ENCODE measurements at regions not wholly inside any gene's neighbourhood (a gene's known extent, or its start where the extent isn't known, plus 50 kb on each side); places are given as distances from the start of the nearest gene placed in this dataset.
"Not testable (repeated sequence)": the region's sequence is repeated elsewhere in the genome, so short reads cannot be mapped to it uniquely, and the experiment has no call there.

DNA sequence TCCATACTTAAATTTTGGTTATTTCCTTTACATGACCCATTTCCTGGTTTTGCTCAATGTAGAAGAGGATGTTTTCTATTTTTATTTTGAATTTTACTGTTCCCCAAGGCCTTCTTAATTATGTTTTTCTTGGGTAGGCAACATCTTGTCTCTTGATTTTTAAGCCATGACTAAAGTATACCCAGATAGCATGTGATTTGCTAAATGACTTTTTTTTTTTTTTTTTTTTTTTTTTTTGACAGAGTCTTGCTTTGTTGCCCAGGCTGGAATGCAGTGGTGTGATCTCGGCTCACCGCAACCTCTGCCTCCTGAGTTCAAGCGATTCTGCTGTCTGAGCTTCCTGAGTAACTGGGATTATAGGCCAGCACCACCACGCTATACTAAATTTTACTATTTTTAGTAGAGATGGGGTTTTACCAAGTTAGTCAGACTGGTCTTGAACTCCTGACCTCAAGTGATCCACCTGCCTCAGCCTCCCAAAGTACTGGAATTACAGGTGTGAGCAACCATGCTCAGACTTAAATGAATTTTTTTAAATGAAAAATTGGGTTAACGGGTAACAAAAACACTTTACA, 198.6 kb upstream of the DAB2 start:
- TF ChIP-seq Cebpa-rat (IDR thresholded peaks at IDR 0.05): no peak
- Histone ChIP-seq H3K4me2 (0 out of 22 replicates have a peak overlapping the region, but pooled peaks of 2 of the 11 experiments have one; percentile 4 to 24), H3K27ac (no peak overlapping the region), H3K4me1 (peaks cover 6 to 14% (median 10%) of the 10 kb centered on the region in 10 experiments; a peak in 18 of 20 replicates), H3K9ac (no peak overlapping the region), H4K20me1 (no peaks in the 10 kb centered on the region), H3K9me3 (replicated peaks in 1 of 11) (peaks cover 26 to 60% (median 33%) of the 10 kb centered on the region in 11 experiments; a peak in 21 of 22 replicates), H3K36me3 (no peaks in the 10 kb centered on the region; a peak in 1 of 22 replicates), H3K27me3 (no peaks in the 10 kb centered on the region), H3K4me3 (no peak overlapping the region)

DNA sequence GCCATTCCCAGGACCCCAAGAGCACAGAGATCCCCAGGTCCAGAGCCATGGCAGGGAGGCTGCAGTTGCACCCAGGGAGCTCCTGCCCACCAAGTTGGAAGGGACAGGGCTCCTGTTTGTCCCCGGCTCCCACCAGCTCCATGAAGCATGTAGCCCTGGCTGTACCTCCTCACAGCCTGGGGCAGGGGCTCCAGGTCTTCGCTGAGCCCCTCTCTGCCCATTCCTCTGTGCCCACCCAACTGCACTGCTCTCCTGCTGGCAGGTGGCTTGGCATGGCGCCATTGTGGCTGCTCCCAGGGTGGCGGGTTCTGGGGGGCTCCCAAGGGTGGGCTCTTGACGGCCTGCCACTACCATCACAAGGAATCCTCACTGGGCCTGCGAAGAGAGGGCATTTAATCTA, 197.5 kb upstream of the DAB2 start:
- no peaks in the 10 kb centered on the region for H4K20me1 ChIP-seq
- no peak overlapping the region for H3K4me3 ChIP-seq
- no peaks in the 10 kb centered on the region for H3K27me3 ChIP-seq
- no peak for TF ChIP-seq Cebpa-rat (IDR thresholded peaks at IDR 0.05)
- H3K4me2 ChIP-seq: no peak overlapping the region
- no peaks in the 10 kb centered on the region; a peak in 1 of 22 replicates for H3K36me3 ChIP-seq
- peaks cover 6 to 14% (median 10%) of the 10 kb centered on the region in 10 experiments; a peak in 18 of 20 replicates for H3K4me1 ChIP-seq
- H3K9me3 ChIP-seq (replicated peaks in 1 of 11): peaks cover 26 to 55% (median 33%) of the 10 kb centered on the region in 11 experiments; a peak in 21 of 22 replicates
- peak overlapping the region in 1 of 11 experiments; percentile 3; a peak in 1 of 22 replicates for H3K27ac ChIP-seq
- no peak overlapping the region for H3K9ac ChIP-seq

DNA sequence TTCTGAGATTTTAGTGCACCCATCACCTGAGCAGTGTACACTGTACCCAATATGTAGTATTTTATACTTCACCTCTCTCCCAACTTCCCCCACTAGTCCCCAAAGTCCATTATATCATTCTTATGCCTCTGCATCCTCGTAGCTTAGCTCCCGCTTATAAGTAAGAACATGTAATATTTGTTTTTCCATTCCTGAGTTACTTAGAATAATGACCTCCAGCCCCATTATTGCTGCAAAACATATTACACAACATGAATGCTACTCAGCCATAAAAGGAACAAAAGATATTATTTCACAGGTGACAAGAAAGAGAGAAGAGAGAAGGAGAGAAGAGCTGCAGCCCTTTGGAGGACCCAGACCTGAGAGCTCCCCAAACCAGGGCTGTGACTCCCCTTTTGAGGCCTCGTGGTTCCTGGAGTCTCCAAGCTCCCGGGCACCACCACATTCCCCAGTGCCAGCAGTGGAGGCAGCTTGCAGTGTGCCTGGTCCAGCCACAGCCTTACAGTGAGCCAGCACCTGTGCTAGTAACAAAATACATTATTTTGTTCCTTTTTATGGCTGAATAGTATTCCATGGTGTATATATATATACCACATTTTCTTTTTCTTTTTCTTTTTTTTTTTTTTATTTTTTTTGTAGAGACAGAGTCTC, 194.5 kb upstream of the DAB2 start:
- no peak for TF ChIP-seq Cebpa-rat (IDR thresholded peaks at IDR 0.05)
- Histone ChIP-seq H3K9me3 (replicated peaks in 1 of 11) (peaks cover 12 to 31% (median 19%) of the 10 kb centered on the region in 11 experiments; a peak in 20 of 22 replicates), H3K36me3 (no peaks in the 10 kb centered on the region; a peak in 1 of 22 replicates), H3K4me3 (no peak overlapping the region), H3K4me1 (peaks cover 0 to 7% (median under 1%) of the 10 kb centered on the region in 10 experiments; a peak in 11 of 20 replicates), H4K20me1 (no peaks in the 10 kb centered on the region), H3K27ac (no peak overlapping the region), H3K4me2 (no peak overlapping the region), H3K9ac (no peak overlapping the region), H3K27me3 (no peaks in the 10 kb centered on the region)

DNA sequence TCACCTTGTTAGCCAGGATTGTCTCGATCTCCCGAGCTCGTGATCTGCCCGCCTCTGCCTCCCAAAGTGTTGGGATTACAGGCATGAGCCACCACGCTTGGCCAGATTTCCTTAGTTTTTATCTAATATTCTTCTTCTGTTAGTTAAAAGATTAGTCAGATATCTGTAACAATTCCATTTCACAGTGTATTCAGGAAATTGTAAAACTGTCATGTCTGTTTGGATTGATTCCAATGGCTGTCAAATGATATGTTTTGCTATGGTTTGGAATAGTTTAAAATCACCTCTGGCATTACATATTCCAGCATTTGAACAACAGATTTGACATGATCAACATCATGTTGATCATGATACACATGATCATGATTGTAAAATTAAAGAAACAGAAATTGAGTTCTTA, 193.6 kb upstream of the DAB2 start:
- Histone ChIP-seq H3K27me3 (no peaks in the 10 kb centered on the region), H3K4me3 (no peak overlapping the region), H4K20me1 (no peaks in the 10 kb centered on the region), H3K9ac (no peak overlapping the region), H3K36me3 (no peaks in the 10 kb centered on the region; a peak in 1 of 22 replicates), H3K27ac (no peak overlapping the region), H3K9me3 (replicated peaks in 1 of 11) (peaks cover 12 to 31% (median 19%) of the 10 kb centered on the region in 11 experiments; a peak in 20 of 22 replicates), H3K4me1 (peaks cover 0 to 3% (median 0%) of the 10 kb centered on the region in 10 experiments; a peak in 5 of 20 replicates), H3K4me2 (no peak overlapping the region)
- no peak for TF ChIP-seq Cebpa-rat (IDR thresholded peaks at IDR 0.05)

DNA sequence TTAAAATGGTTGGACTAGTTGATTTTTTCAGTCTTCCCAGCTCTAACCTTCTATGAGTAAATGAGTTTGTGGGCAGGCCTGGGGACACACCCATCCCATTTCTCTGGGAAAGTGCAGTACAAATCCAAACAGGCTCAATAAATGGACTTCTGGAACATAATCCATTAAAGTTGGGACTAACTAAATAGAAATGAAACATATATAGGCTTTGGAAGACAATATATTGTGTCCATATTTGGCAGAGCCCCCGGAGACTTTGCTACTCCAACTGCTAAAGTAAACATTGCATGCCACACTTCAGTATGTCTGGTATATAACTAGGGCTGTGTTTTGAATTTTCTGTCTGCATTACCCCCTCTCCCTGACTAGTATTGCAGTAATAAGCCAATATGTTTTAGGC, 191.4 kb upstream of the DAB2 start:
- no peaks in the 10 kb centered on the region for H4K20me1 ChIP-seq
- H3K4me2 ChIP-seq: no peak overlapping the region
- peaks cover 4 to 29% (median 19%) of the 10 kb centered on the region in 11 experiments; a peak in 20 of 22 replicates for H3K9me3 ChIP-seq (replicated peaks in 1 of 11)
- no peak overlapping the region for H3K4me3 ChIP-seq
- H3K4me1 ChIP-seq: peaks cover 0 to 5% (median 0%) of the 10 kb centered on the region in 10 experiments; a peak in 2 of 20 replicates
- H3K9ac ChIP-seq: no peak overlapping the region
- H3K27ac ChIP-seq: no peak overlapping the region
- H3K36me3 ChIP-seq: no peaks in the 10 kb centered on the region
- no peaks in the 10 kb centered on the region for H3K27me3 ChIP-seq
- TF ChIP-seq Cebpa-rat (IDR thresholded peaks at IDR 0.05): no peak

DNA sequence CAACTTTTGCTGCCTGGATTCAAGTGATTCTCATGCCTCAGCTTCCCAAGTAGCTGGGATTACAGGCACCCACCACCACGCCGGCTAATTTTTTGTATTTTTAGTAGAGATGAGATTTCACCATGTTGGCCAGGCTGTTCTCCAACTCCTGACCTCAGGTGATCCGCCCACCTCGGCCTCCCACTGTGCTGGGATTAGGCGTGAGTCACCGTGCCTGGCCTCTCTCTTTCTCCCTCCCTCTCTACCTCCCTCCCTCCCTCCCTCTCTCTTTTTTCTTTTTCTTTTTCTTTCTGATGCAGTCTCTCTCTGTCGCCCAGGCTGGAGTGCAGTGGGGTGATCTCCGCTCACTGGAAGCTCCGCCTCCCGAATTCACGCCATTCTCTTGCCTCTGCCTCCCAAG, 186.3 kb upstream of the DAB2 start:
- H3K9ac ChIP-seq, H3K4me2 ChIP-seq, H3K27me3 ChIP-seq, H4K20me1 ChIP-seq, H3K36me3 ChIP-seq, H3K27ac ChIP-seq, H3K4me3 ChIP-seq: not testable (repeated sequence)
- Histone ChIP-seq H3K4me1 (peaks cover 10 to 29% (median 19%) of the 10 kb centered on the region in 10 experiments; a peak in 17 of 20 replicates), H3K9me3 (replicated peaks in 1 of 11) (peaks cover 14 to 66% (median 58%) of the 10 kb centered on the region in 11 experiments; a peak in 19 of 22 replicates)

DNA sequence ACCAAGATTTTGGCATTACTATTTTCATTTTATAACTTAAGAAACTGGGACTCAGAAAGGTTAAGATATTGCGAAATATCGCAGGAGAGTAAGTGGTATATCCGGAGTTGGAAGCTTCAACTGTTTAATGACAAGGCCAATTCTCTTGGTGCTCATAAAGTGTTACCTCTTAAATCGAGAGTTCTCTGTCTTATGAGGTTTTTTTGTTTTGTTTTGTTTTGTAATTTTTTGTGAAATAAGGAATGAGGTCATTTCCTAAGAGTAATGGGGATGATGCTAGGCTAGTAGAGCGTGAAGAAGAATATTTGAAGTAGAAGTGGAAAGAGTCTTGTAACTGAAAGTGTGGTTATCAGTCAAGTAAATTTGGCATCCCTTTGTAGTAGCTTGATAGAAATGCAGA, 183.2 kb upstream of the DAB2 start:
- peak overlapping the region in 9 of 11 experiments; percentile 45 to 87 (median 69); a peak in 18 of 22 replicates for H3K27ac ChIP-seq
- H3K4me1 ChIP-seq: peaks cover 10 to 25% (median 19%) of the 10 kb centered on the region in 10 experiments; a peak in 17 of 20 replicates
- H3K27me3 ChIP-seq: no peaks in the 10 kb centered on the region
- peak overlapping the region in 2 of 10 experiments; percentile 22 to 32; a peak in 3 of 20 replicates for H3K4me3 ChIP-seq
- H4K20me1 ChIP-seq: no peaks in the 10 kb centered on the region
- peak in 7 of 11 experiments; percentile 38 to 89 (median 60); a peak in 10 of 22 replicates for TF ChIP-seq Cebpa-rat (IDR thresholded peaks at IDR 0.05)
- peak overlapping the region in 5 of 11 experiments; percentile 29 to 68 (median 57); a peak in 9 of 22 replicates for H3K9ac ChIP-seq
- peaks cover 15 to 76% (median 68%) of the 10 kb centered on the region in 11 experiments; a peak in 20 of 22 replicates for H3K9me3 ChIP-seq (replicated peaks in 1 of 11)
- peak overlapping the region; percentile 5 to 62 (median 40); a peak in 15 of 22 replicates for H3K4me2 ChIP-seq
- no peaks in the 10 kb centered on the region for H3K36me3 ChIP-seq

DNA sequence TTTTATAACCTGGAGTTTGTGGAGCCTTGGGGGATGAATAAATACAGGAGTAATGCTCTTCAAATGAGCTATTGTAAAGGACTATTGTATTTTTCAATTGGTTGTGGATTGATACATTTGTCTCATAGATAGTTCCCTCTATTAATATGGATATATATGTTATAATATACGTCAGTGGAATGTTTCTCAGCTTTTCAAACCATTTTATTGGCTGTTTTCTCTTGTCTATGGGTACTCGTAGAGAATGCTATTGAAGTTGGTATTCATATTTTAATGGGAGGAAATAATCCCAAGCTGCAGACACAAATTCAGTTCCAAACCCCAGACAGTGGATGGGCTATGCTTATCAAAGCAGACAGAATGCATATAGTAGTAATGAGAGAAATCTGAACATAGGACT, 181.8 kb upstream of the DAB2 start:
- H4K20me1 ChIP-seq: no peaks in the 10 kb centered on the region
- H3K4me1 ChIP-seq: peaks cover 10 to 24% (median 19%) of the 10 kb centered on the region in 10 experiments; a peak in 17 of 20 replicates
- H3K27ac ChIP-seq: peak overlapping the region in 5 of 11 experiments; percentile 64 to 87 (median 78); a peak in 5 of 22 replicates
- peaks cover 11 to 63% (median 56%) of the 10 kb centered on the region in 11 experiments; a peak in 20 of 22 replicates for H3K9me3 ChIP-seq (replicated peaks in 1 of 11)
- no peak overlapping the region for H3K9ac ChIP-seq
- no peak overlapping the region for H3K4me3 ChIP-seq
- no peak for TF ChIP-seq Cebpa-rat (IDR thresholded peaks at IDR 0.05)
- no peaks in the 10 kb centered on the region for H3K27me3 ChIP-seq
- H3K4me2 ChIP-seq: no peak overlapping the region
- H3K36me3 ChIP-seq: no peaks in the 10 kb centered on the region

Data from BLaER1 treated with 17β-estradiol and CSF1 and Interleukin-3, amounts not matched to agents 10 nM and 100 nM (cell line).